ENCODE measurements at regions not wholly inside any gene's neighbourhood (a gene's known extent, or its start where the extent isn't known, plus 50 kb on each side); places are given as distances from the start of the nearest gene placed in this dataset.

GRCh38 chr10:64952042-64952441, 1430.8 kb downstream of the REEP3 start:
- H3K4me3 ChIP-seq (ENCODE audit: control extremely low read depth in 1 of 5, extremely low read depth in 1 of 5, insufficient read depth in 1 of 5, low read depth in 2 of 5, low read length in 4 of 5): no peak overlapping the region
- POLR2A ChIA-PET: no interaction called here
- TF ChIP-seq CTCF (IDR thresholded peaks at IDR 0.05) (no peak), EZH2 (IDR thresholded peaks at IDR 0.05; ENCODE audit: borderline replicate concordance, insufficient read depth, low read depth, low read length, poor library complexity, severe bottlenecking) (no peak)
- WGBS (ENCODE audit: insufficient coverage): no CpG with 5 or more reads among the region's 2 CpGs
- H3K27me3 ChIP-seq (replicated peaks in 1 of 4; ENCODE audit: control extremely low read depth in 1 of 4, control insufficient read depth in 3 of 4, insufficient read depth in 4 of 4, low read length in 3 of 4): no peaks in the 10 kb centered on the region
- H2AFZ ChIP-seq (ENCODE audit: insufficient read depth, low read depth, low read length, poor library complexity, severe bottlenecking): no peak overlapping the region
- no peaks in the 10 kb centered on the region for H4K20me1 ChIP-seq (ENCODE audit: control insufficient read depth, insufficient read depth, low read length, poor library complexity, severe bottlenecking)
- H3K27ac Mint-ChIP-seq: no peak overlapping the region
- no peak overlapping the region for H3K4me3 Mint-ChIP-seq
- no peaks in the 10 kb centered on the region for H3K4me1 ChIP-seq (ENCODE audit: control insufficient read depth in 2 of 2, insufficient read depth in 2 of 2, low read length in 2 of 2)
- H3K27me3 Mint-ChIP-seq: no peaks in the 10 kb centered on the region
- no peak for DNase-seq
- CTCF ChIA-PET: no interaction called here
- ATAC-seq (ENCODE audit: low read depth): no peak
- intact Hi-C loops (cut with micrococcal nuclease): no loop called here
- H3K4me1 Mint-ChIP-seq: no peaks in the 10 kb centered on the region
- no peak overlapping the region for H3K27ac ChIP-seq (ENCODE audit: low read length in 2 of 2)
- no peak overlapping the region for H3K4me2 ChIP-seq (replicated peaks; ENCODE audit: low read depth, low read length, poor library complexity, severe bottlenecking)
- H3K79me2 ChIP-seq (ENCODE audit: control insufficient read depth, insufficient read depth, low read length): no peaks in the 10 kb centered on the region
- no peaks in the 10 kb centered on the region for H3K36me3 ChIP-seq (replicated peaks in 1 of 2; ENCODE audit: control extremely low read depth in 1 of 2, control insufficient read depth in 1 of 2, extremely low read depth in 1 of 2, insufficient read depth in 2 of 2, low read length in 1 of 2)
- peaks cover 6% of the 10 kb centered on the region for H3K9me3 Mint-ChIP-seq (ENCODE audit: insufficient read depth)
- H3K9me3 ChIP-seq (ENCODE audit: control extremely low read depth in 1 of 3, control insufficient read depth in 2 of 3, insufficient read depth in 1 of 3, low read length in 2 of 3): peaks cover 0 to 12% (median 0%) of the 10 kb centered on the region in 3 donors
- H3K9ac ChIP-seq (ENCODE audit: low read length): no peak overlapping the region

GRCh38 chr10:64956441-64956840, 1435.2 kb downstream of the REEP3 start:
- H3K4me3 Mint-ChIP-seq: no peak overlapping the region
- H3K27me3 ChIP-seq (replicated peaks in 1 of 4; ENCODE audit: control extremely low read depth in 1 of 4, control insufficient read depth in 3 of 4, insufficient read depth in 4 of 4, low read length in 3 of 4): no peaks in the 10 kb centered on the region
- DNase-seq: no peak
- no peaks in the 10 kb centered on the region for H4K20me1 ChIP-seq (ENCODE audit: control insufficient read depth, insufficient read depth, low read length, poor library complexity, severe bottlenecking)
- no peaks in the 10 kb centered on the region for H3K27me3 Mint-ChIP-seq
- no peak overlapping the region for H3K4me2 ChIP-seq (replicated peaks; ENCODE audit: low read depth, low read length, poor library complexity, severe bottlenecking)
- H3K4me3 ChIP-seq (ENCODE audit: control extremely low read depth in 1 of 5, extremely low read depth in 1 of 5, insufficient read depth in 1 of 5, low read depth in 2 of 5, low read length in 4 of 5): no peak overlapping the region
- POLR2A ChIA-PET: no interaction called here
- H3K4me1 Mint-ChIP-seq: no peaks in the 10 kb centered on the region
- no peaks in the 10 kb centered on the region for H3K79me2 ChIP-seq (ENCODE audit: control insufficient read depth, insufficient read depth, low read length)
- peaks cover 3% of the 10 kb centered on the region for H3K9me3 Mint-ChIP-seq (ENCODE audit: insufficient read depth)
- H3K27ac ChIP-seq (ENCODE audit: low read length in 2 of 2): no peak overlapping the region
- no peak overlapping the region for H3K27ac Mint-ChIP-seq
- intact Hi-C loops (cut with micrococcal nuclease): no loop called here
- H3K9ac ChIP-seq (ENCODE audit: low read length): no peak overlapping the region
- no CpG with 5 or more reads among the region's 1 CpG for WGBS (ENCODE audit: insufficient coverage)
- H2AFZ ChIP-seq (ENCODE audit: insufficient read depth, low read depth, low read length, poor library complexity, severe bottlenecking): no peak overlapping the region
- no peaks in the 10 kb centered on the region for H3K4me1 ChIP-seq (ENCODE audit: control insufficient read depth in 2 of 2, insufficient read depth in 2 of 2, low read length in 2 of 2)
- peaks cover 0 to 8% (median 0%) of the 10 kb centered on the region in 3 donors for H3K9me3 ChIP-seq (ENCODE audit: control extremely low read depth in 1 of 3, control insufficient read depth in 2 of 3, insufficient read depth in 1 of 3, low read length in 2 of 3)
- CTCF ChIA-PET: no interaction called here
- ATAC-seq (ENCODE audit: low read depth): no peak
- TF ChIP-seq CTCF (IDR thresholded peaks at IDR 0.05) (no peak), EZH2 (IDR thresholded peaks at IDR 0.05; ENCODE audit: borderline replicate concordance, insufficient read depth, low read depth, low read length, poor library complexity, severe bottlenecking) (no peak)
- H3K36me3 ChIP-seq (replicated peaks in 1 of 2; ENCODE audit: control extremely low read depth in 1 of 2, control insufficient read depth in 1 of 2, extremely low read depth in 1 of 2, insufficient read depth in 2 of 2, low read length in 1 of 2): no peaks in the 10 kb centered on the region

Data from B cell (primary cell).